ENCODE measurements at regions not wholly inside any gene's neighbourhood (a gene's known extent, or its start where the extent isn't known, plus 50 kb on each side); places are given as distances from the start of the nearest gene placed in this dataset.

GRCh38 chr2:234204480-234204879 is 154.0 kb downstream of the SPP2 start:
- no peak for DNase-seq
- 24 to 40% methylated on average over 1 of the region's 1 CpG for WGBS, 2 donors
- no peak overlapping the region for H3K4me3 ChIP-seq
- no peaks in the 10 kb centered on the region for H3K27me3 ChIP-seq
- intact Hi-C loops (cut with DNase I) = no loop called here
- TF ChIP-seq POLR2A (IDR thresholded peaks at IDR 0.05) (no peak), CTCF (IDR thresholded peaks at IDR 0.05) (no peak)
- ATAC-seq = no peak
- peak overlapping the region in 1 of 4 donors; percentile 70 for H3K27ac ChIP-seq
- peaks cover 9% of the 10 kb centered on the region for H3K4me1 ChIP-seq
- no peaks in the 10 kb centered on the region for H3K9me3 ChIP-seq
- no peaks in the 10 kb centered on the region for H3K36me3 ChIP-seq (replicated peaks in 1 of 2; ENCODE audit: insufficient read depth in 1 of 2, low read depth in 2 of 2)

- no peaks in the 10 kb centered on the region for H3K36me3 ChIP-seq (replicated peaks in 1 of 2; ENCODE audit: insufficient read depth in 1 of 2, low read depth in 2 of 2)
- no peak overlapping the region for H3K4me3 ChIP-seq
- H3K27me3 ChIP-seq = no peaks in the 10 kb centered on the region
- no peaks in the 10 kb centered on the region for H3K9me3 ChIP-seq
- 55 to 63% methylated on average over 12 of the region's 12 CpGs for WGBS, 2 donors
- peak overlapping the region in 3 of 4 donors; percentile 33 to 70 (median 46) for H3K27ac ChIP-seq
- DNase-seq (peak in 1 of 4 donors; percentile 47), ATAC-seq (peak; percentile 88)
- intact Hi-C loops (cut with DNase I) = no loop called here
- H3K4me1 ChIP-seq = peaks cover 9% of the 10 kb centered on the region
- TF ChIP-seq CTCF (IDR thresholded peaks at IDR 0.05) (no peak), POLR2A (IDR thresholded peaks at IDR 0.05) (no peak)
Observed at GRCh38 chr2:234203135-234203984, 152.9 kb downstream of the SPP2 start.

- peak overlapping the region in 2 of 4 donors; percentile 46 to 70 for H3K27ac ChIP-seq
- ATAC-seq = no peak
- intact Hi-C loops (cut with DNase I) = no loop called here
- no peaks in the 10 kb centered on the region for H3K36me3 ChIP-seq (replicated peaks in 1 of 2; ENCODE audit: insufficient read depth in 1 of 2, low read depth in 2 of 2)
- TF ChIP-seq POLR2A (IDR thresholded peaks at IDR 0.05) = no peak
- no peak for TF ChIP-seq CTCF (IDR thresholded peaks at IDR 0.05)
- no peaks in the 10 kb centered on the region for H3K27me3 ChIP-seq
- no peak for DNase-seq
- WGBS, 2 donors = 92 to 96% methylated on average over 2 of the region's 2 CpGs
- no peak overlapping the region for H3K4me3 ChIP-seq
- no peaks in the 10 kb centered on the region for H3K9me3 ChIP-seq
- peaks cover 9% of the 10 kb centered on the region for H3K4me1 ChIP-seq
Observed at GRCh38 chr2:234202601-234203000, 152.1 kb downstream of the SPP2 start.

- ATAC-seq = no peak
- no peaks in the 10 kb centered on the region for H3K9me3 ChIP-seq
- WGBS, 2 donors = 5 to 13% methylated on average over 3 of the region's 3 CpGs
- TF ChIP-seq CTCF (IDR thresholded peaks at IDR 0.05) (no peak), POLR2A (IDR thresholded peaks at IDR 0.05) (no peak)
- no peak overlapping the region for H3K27ac ChIP-seq
- no peak overlapping the region for H3K4me3 ChIP-seq
- H3K36me3 ChIP-seq (replicated peaks in 1 of 2; ENCODE audit: insufficient read depth in 1 of 2, low read depth in 2 of 2) = no peaks in the 10 kb centered on the region
- intact Hi-C loops (cut with DNase I) = no loop called here
- H3K4me1 ChIP-seq = peaks cover 9% of the 10 kb centered on the region
- no peaks in the 10 kb centered on the region for H3K27me3 ChIP-seq
- DNase-seq = no peak
Observed at GRCh38 chr2:234199996-234200395, 149.5 kb downstream of the SPP2 start.

- no peak overlapping the region for H3K27ac ChIP-seq
- TF ChIP-seq POLR2A (IDR thresholded peaks at IDR 0.05) = no peak
- TF ChIP-seq CTCF (IDR thresholded peaks at IDR 0.05) = no peak
- DNase-seq (no peak), ATAC-seq (no peak)
- no peaks in the 10 kb centered on the region for H3K27me3 ChIP-seq
- WGBS, 2 donors = 57 to 65% methylated on average over 4 of the region's 4 CpGs
- peaks cover 9% of the 10 kb centered on the region for H3K4me1 ChIP-seq
- H3K4me3 ChIP-seq = no peak overlapping the region
- H3K9me3 ChIP-seq = no peaks in the 10 kb centered on the region
- no peaks in the 10 kb centered on the region for H3K36me3 ChIP-seq (replicated peaks in 1 of 2; ENCODE audit: insufficient read depth in 1 of 2, low read depth in 2 of 2)
- intact Hi-C loops (cut with DNase I) = no loop called here
Observed at GRCh38 chr2:234198976-234199375, 148.5 kb downstream of the SPP2 start.

All from body of pancreas (tissue), 4 donors.